NT2/D1 (cell line): ENCODE measurements at regions not wholly inside any gene's neighbourhood (a gene's known extent, or its start where the extent isn't known, plus 50 kb on each side); places are given as distances from the start of the nearest gene placed in this dataset.

Experiments used
- SUZ12 ChIP-seq: IDR thresholded peaks from 2 replicates; pipeline ENCODE4 v1.6.1; 2011; ENCODE audit not compliant: insufficient read length, insufficient read depth; ENCODE audit errors: extremely low read depth
- YY1 ChIP-seq: IDR thresholded peaks from 2 replicates; pipeline ENCODE4 v1.6.1; 2011; ENCODE audit not compliant: insufficient read length, insufficient read depth

GRCh38 chr16:9695152-9695551 is 487.1 kb downstream of the GRIN2A start:
- TF ChIP-seq YY1 (no peak), SUZ12 (no peak)
